Esophagus muscularis mucosa (tissue), 4 donors: ENCODE measurements at regions not wholly inside any gene's neighbourhood (a gene's known extent, or its start where the extent isn't known, plus 50 kb on each side); places are given as distances from the start of the nearest gene placed in this dataset.

Experiments used
- DNase-seq: peaks from one replicate; pipeline ENCODE4 v3.0.0-alpha.2; 2017; ENCODE audit errors: extremely low spot score
- H3K27ac ChIP-seq, 4 donors: fragments of 200-600 bp; sonication (generic); replicated peaks in 1 of 4; 1 replicate in 3 of 4; 2 replicates in 1 of 4; pipeline ENCODE4 v1.5.1; 2016 to 2019; ENCODE audit warnings: mild to moderate bottlenecking in 1 of 4
- H3K27me3 ChIP-seq, 4 donors: fragments of 200-600 bp; sonication (generic); one replicate each; pipeline versions ENCODE4 v1.5.1 to v1.6.0; 2016 to 2019
- H3K36me3 ChIP-seq, 4 donors: fragments of 200-600 bp; sonication (generic); one replicate each; pipeline ENCODE4 v1.5.1; 2016 to 2019
- H3K4me1 ChIP-seq, 4 donors: fragments of 200-600 bp; sonication (generic); one replicate each; pipeline ENCODE4 v1.5.1; 2016 to 2019
- H3K4me3 ChIP-seq, 4 donors: fragments of 200-600 bp; sonication (generic); 1 replicate in 2 of 4; 2 replicates in 2 of 4; pipeline ENCODE4 v1.5.1; 2016 to 2019; ENCODE audit warnings: mild to moderate bottlenecking in 4 of 4, moderate library complexity in 1 of 4
- H3K9me3 ChIP-seq, 4 donors: fragments of 200-600 bp; sonication (generic); 1 replicate in 3 of 4; 2 replicates in 1 of 4; pipeline ENCODE4 v1.5.1; 2016 to 2019
- EP300 ChIP-seq: sonication (generic); formaldehyde crosslinking; IDR thresholded peaks from one replicate; pipeline ENCODE4 v1.6.1; 2017; ENCODE audit warnings: antibody characterized with exemption
- POLR2A ChIP-seq: fragments of 450-650 bp; IDR thresholded peaks from one replicate; pipeline ENCODE4 v1.6.1; 2017; ENCODE audit warnings: antibody characterized with exemption, moderate library complexity, mild to moderate bottlenecking, low read depth
- POLR2AphosphoS5 ChIP-seq, 2 donors: sonication (generic); formaldehyde crosslinking; IDR thresholded peaks; one replicate each; pipeline ENCODE4 v1.6.1; 2017; ENCODE audit warnings: antibody characterized with exemption in 2 of 2
- WGBS: methylation state at CpG from one replicate; pipeline ENCODE4 v1.1.5; 2018; 5-methylcytosine and 5-hydroxymethylcytosine counted together
- intact Hi-C: fragments of 100-400 bp; cut with DNase I; formaldehyde crosslinking; loops from one replicate; pipeline ENCODE4 v1.15.1; 2023
- TF ChIP-seq, protein P1 (sequence below), 3 experiments: fragments of 200-600 bp in 2 of 3; fragments of 450-650 bp in 1 of 3; sonication (generic) in 2 of 3; IDR thresholded peaks; one replicate each; pipeline ENCODE4 v1.5.1; 2017 to 2019; ENCODE audit warnings: antibody characterized with exemption in 3 of 3, mild to moderate bottlenecking in 2 of 3, moderate library complexity in 1 of 3

DNA sequence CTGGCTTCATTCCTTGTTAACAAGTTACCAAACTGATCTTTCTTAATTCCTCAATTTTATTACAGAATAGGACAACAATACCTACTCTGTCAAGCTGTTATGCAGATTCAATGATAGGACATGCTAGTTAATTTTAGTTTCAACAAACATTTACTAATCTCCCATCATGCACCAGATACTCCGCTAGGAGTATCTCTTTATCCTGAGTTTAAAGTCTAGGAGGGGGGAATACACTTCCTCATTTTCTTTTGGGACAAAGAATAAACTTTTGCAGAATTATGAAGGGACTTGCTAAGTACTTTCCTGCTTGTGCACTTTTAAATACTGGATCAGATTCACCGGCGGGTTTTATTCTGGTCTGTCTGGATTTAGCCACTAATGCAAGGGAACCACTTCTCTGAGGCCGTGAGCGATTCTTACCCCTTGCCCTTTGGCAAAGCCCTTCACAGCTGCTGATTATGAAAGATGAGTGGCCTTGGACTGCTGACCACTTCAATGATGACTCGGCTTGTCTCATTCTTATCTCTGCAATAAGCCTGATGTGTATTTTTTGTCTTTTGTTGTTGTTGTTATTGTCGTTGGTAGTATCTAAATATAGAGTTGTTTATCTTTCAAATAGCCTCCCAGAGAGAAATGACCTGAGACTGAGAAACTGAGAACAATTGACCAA lies 73.9 kb downstream of the RMI1 start:
- Histone ChIP-seq H3K4me1 (peaks cover 0 to 5% (median 2%) of the 10 kb centered on the region in 4 donors), H3K27me3 (no peaks in the 10 kb centered on the region), H3K36me3 (no peaks in the 10 kb centered on the region), H3K4me3 (no peak overlapping the region), H3K9me3 (no peaks in the 10 kb centered on the region), H3K27ac (no peak overlapping the region)
- intact Hi-C loops: no loop called here
- WGBS: 82% methylated on average over 7 of the region's 7 CpGs
- no peak for DNase-seq
- TF ChIP-seq POLR2AphosphoS5 (IDR thresholded peaks at IDR 0.05) (no peak), POLR2A (no peak), EP300 (no peak)
- TF ChIP-seq, protein P1, sequence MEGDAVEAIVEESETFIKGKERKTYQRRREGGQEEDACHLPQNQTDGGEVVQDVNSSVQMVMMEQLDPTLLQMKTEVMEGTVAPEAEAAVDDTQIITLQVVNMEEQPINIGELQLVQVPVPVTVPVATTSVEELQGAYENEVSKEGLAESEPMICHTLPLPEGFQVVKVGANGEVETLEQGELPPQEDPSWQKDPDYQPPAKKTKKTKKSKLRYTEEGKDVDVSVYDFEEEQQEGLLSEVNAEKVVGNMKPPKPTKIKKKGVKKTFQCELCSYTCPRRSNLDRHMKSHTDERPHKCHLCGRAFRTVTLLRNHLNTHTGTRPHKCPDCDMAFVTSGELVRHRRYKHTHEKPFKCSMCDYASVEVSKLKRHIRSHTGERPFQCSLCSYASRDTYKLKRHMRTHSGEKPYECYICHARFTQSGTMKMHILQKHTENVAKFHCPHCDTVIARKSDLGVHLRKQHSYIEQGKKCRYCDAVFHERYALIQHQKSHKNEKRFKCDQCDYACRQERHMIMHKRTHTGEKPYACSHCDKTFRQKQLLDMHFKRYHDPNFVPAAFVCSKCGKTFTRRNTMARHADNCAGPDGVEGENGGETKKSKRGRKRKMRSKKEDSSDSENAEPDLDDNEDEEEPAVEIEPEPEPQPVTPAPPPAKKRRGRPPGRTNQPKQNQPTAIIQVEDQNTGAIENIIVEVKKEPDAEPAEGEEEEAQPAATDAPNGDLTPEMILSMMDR (IDR thresholded peaks at IDR 0.05): no peak

DNA sequence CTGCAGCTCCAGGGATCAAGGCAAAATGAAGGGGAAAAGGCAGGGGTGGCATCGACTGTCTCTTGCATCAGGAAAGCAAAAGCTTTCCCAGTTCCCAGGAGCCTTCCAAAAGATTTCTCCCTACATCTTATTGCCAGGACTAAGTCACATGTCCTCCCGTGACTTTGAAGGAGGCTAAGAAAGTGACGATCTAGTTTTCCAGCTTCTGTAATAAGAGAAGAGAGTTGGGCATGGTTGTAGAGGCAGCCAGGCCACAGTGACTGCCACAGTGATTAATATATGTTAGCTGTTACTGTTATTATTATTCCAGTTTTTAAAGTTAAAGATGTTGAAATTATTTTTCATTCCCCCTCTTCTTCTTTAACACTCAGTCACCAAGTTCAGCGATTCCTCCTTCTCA lies 77.1 kb downstream of the RMI1 start:
- intact Hi-C loops: no loop called here
- DNase-seq: no peak
- Histone ChIP-seq H3K27ac (no peak overlapping the region), H3K4me3 (no peak overlapping the region), H3K27me3 (no peaks in the 10 kb centered on the region), H3K4me1 (peaks cover 9 to 19% (median 14%) of the 10 kb centered on the region in 4 donors), H3K9me3 (no peaks in the 10 kb centered on the region), H3K36me3 (no peaks in the 10 kb centered on the region)
- WGBS: 82% methylated on average over 4 of the region's 4 CpGs
- TF ChIP-seq EP300 (no peak), POLR2AphosphoS5 (IDR thresholded peaks at IDR 0.05) (no peak), POLR2A (no peak)
- TF ChIP-seq, protein P1 (IDR thresholded peaks at IDR 0.05): no peak

DNA sequence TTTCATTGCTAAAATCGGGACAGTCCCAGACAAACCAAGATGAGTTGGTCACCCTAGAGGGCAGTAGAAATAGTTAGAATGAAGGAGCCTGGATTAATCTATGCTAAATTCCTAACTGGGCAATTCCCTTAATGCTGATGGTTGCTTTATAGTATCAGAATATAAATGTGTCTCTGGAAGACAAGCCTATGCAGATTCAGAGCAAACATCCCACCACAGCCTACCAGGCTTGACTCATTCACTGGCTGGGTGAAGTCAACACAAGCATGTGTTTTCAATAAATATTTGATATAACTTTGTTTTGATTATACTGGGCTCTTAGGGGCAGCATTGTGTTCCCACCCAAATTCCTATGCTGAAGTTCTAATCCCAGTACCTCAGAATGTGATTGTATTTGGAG lies 79.3 kb downstream of the RMI1 start:
- H3K4me1 ChIP-seq: peaks cover 4 to 21% (median 16%) of the 10 kb centered on the region in 4 donors
- intact Hi-C loops: no loop called here
- no peaks in the 10 kb centered on the region for H3K36me3 ChIP-seq
- H3K4me3 ChIP-seq: no peak overlapping the region
- WGBS: 80% methylated on average over 1 of the region's 1 CpG
- no peak for DNase-seq
- no peaks in the 10 kb centered on the region for H3K27me3 ChIP-seq
- no peak overlapping the region for H3K27ac ChIP-seq
- no peaks in the 10 kb centered on the region for H3K9me3 ChIP-seq
- TF ChIP-seq EP300 (no peak), POLR2A (no peak), POLR2AphosphoS5 (IDR thresholded peaks at IDR 0.05) (no peak)
- TF ChIP-seq, protein P1 (IDR thresholded peaks at IDR 0.05): no peak

DNA sequence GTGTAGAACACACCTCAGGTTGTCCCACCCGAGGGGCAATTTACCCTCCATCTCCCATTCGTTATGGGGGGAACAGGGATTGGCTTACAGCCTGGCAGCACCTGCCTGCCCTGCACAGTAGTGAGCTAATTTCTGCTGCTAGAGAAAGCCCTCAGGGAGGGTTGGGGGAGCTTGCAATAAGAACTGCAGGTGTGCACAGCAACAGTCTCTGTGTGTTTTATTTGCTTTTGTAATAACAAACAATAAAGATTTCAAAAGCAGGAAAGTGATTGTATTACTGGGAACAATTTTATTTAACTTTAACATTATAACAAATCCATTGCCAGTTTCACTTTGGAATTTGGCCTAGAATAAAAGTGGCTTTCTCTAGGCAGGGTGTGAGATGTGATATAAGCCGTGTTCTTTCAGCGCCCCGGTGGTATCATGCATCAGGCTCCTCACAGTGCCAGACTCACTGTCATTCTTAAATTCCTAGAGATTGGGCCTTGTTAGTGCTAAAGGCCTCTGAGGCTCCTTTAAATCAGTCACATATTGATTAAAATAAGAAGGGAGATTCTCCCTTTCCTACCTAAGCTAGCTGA lies 81.1 kb downstream of the RMI1 start:
- DNase-seq: no peak
- H3K4me3 ChIP-seq: no peak overlapping the region
- TF ChIP-seq, protein P1 (IDR thresholded peaks at IDR 0.05): no peak
- TF ChIP-seq POLR2A (no peak), EP300 (no peak), POLR2AphosphoS5 (IDR thresholded peaks at IDR 0.05) (no peak)
- 39% methylated on average over 5 of the region's 5 CpGs for WGBS
- peaks cover 4 to 18% (median 16%) of the 10 kb centered on the region in 4 donors for H3K4me1 ChIP-seq
- H3K36me3 ChIP-seq: no peaks in the 10 kb centered on the region
- H3K27ac ChIP-seq: peak overlapping the region in 1 of 4 donors; percentile 11
- intact Hi-C loops: no loop called here
- no peaks in the 10 kb centered on the region for H3K27me3 ChIP-seq
- no peaks in the 10 kb centered on the region for H3K9me3 ChIP-seq
